DND-41 (cell line): ENCODE measurements at regions not wholly inside any gene's neighbourhood (a gene's known extent, or its start where the extent isn't known, plus 50 kb on each side); places are given as distances from the start of the nearest gene placed in this dataset.

Source experiments
- ATAC-seq: fragments of 200-7000 bp; cut with Tn5 transposase; 3 replicates; pipeline ENCODE4 v1.9.1; 2021; ENCODE audit warnings: low read depth; ENCODE audit not compliant: insufficient read depth
- DNase-seq: peaks from one replicate; pipeline ENCODE4 v3.0.0-alpha.2; 2020
- H2AFZ ChIP-seq: 2 replicates; pipeline ENCODE4 v1.6.0; 2012; ENCODE audit warnings: low read depth, low read length
- H3K27ac ChIP-seq: 2 replicates; pipeline ENCODE4 v1.5.1; 2012; ENCODE audit warnings: low read length, inconsistent platforms
- H3K27me3 ChIP-seq: fragments of 200-600 bp; sonication (generic); 2 replicates; pipeline ENCODE4 v1.6.0; 2012; ENCODE audit warnings: low read length, mild to moderate bottlenecking, inconsistent platforms; ENCODE audit not compliant: insufficient read depth, poor library complexity
- H3K36me3 ChIP-seq: 2 replicates; pipeline ENCODE4 v1.5.1; 2012; ENCODE audit warnings: low read length, inconsistent platforms; ENCODE audit not compliant: insufficient read depth
- H3K4me1 ChIP-seq: 2 replicates; pipeline ENCODE4 v1.5.1; 2012; ENCODE audit warnings: mild to moderate bottlenecking, low read length; ENCODE audit not compliant: insufficient read depth
- H3K4me2 ChIP-seq: 2 replicates; pipeline ENCODE4 v1.6.0; 2012; ENCODE audit warnings: mild to moderate bottlenecking, moderate library complexity, low read length, inconsistent platforms; ENCODE audit not compliant: insufficient read depth
- H3K4me3 ChIP-seq, 2 experiments: fragments of 200-600 bp in 1 of 2; shearing (Covaris generic) in 1 of 2; 2 replicates each; pipeline ENCODE4 v1.5.1; 2012 to 2016; ENCODE audit warnings: inconsistent platforms in 2 of 2, low read length in 2 of 2, mild to moderate bottlenecking in 2 of 2, low read depth in 1 of 2, moderate library complexity in 1 of 2
- H3K79me2 ChIP-seq: 2 replicates; pipeline ENCODE4 v1.6.0; 2012; ENCODE audit warnings: low read length, inconsistent platforms; ENCODE audit not compliant: insufficient read depth
- H3K9ac ChIP-seq: 2 replicates; pipeline ENCODE4 v1.6.0; 2012; ENCODE audit warnings: low read depth, mild to moderate bottlenecking, inconsistent platforms, low read length, moderate library complexity
- H3K9me3 ChIP-seq: 2 replicates; pipeline ENCODE4 v1.5.1; 2012; ENCODE audit warnings: low read length, moderate library complexity, mild to moderate bottlenecking, inconsistent platforms; ENCODE audit not compliant: insufficient read depth, severe bottlenecking
- H4K20me1 ChIP-seq: 2 replicates; pipeline ENCODE4 v1.6.0; 2012; ENCODE audit warnings: low read length; ENCODE audit not compliant: insufficient read depth
- CTCF ChIP-seq: IDR thresholded peaks from 2 replicates; pipeline ENCODE4 v1.5.1; 2012; ENCODE audit warnings: borderline replicate concordance, low read length, moderate library complexity, mild to moderate bottlenecking; ENCODE audit not compliant: poor library complexity, severe bottlenecking; ENCODE audit errors: extremely low read depth
- EZH2 ChIP-seq: IDR thresholded peaks from 3 replicates; pipeline ENCODE4 v1.6.1; 2012; ENCODE audit warnings: borderline replicate concordance, low read depth, mild to moderate bottlenecking, moderate library complexity, low read length, inconsistent platforms; ENCODE audit not compliant: severe bottlenecking

- H3K9ac ChIP-seq = no peak overlapping the region
- no peak overlapping the region for H3K4me3 ChIP-seq
- no peak for DNase-seq
- no peaks in the 10 kb centered on the region for H3K4me1 ChIP-seq
- H4K20me1 ChIP-seq = no peaks in the 10 kb centered on the region
- no peaks in the 10 kb centered on the region for H3K36me3 ChIP-seq
- no peaks in the 10 kb centered on the region for H3K9me3 ChIP-seq
- H3K27ac ChIP-seq = no peak overlapping the region
- no peak overlapping the region for H2AFZ ChIP-seq
- no peaks in the 10 kb centered on the region for H3K79me2 ChIP-seq
- no peak for TF ChIP-seq EZH2
- H3K27me3 ChIP-seq = peaks cover 17% of the 10 kb centered on the region
- H3K4me2 ChIP-seq = no peak overlapping the region
- no peak for ATAC-seq
These were observed 207.5 kb upstream of the PWP1 start for GRCh38 chr12:107477947-107478610.

GRCh38 chr12:107478881-107479280, 206.7 kb upstream of the PWP1 start:
- ATAC-seq (no peak), DNase-seq (no peak)
- no peak overlapping the region for H3K27ac ChIP-seq
- no peak overlapping the region for H3K9ac ChIP-seq
- no peaks in the 10 kb centered on the region for H3K4me1 ChIP-seq
- H3K9me3 ChIP-seq = no peaks in the 10 kb centered on the region
- no peak overlapping the region for H3K4me2 ChIP-seq
- H4K20me1 ChIP-seq = no peaks in the 10 kb centered on the region
- H2AFZ ChIP-seq = no peak overlapping the region
- H3K79me2 ChIP-seq = no peaks in the 10 kb centered on the region
- peaks cover 17% of the 10 kb centered on the region for H3K27me3 ChIP-seq
- no peak overlapping the region for H3K4me3 ChIP-seq
- TF ChIP-seq CTCF (no peak), EZH2 (no peak)
- no peaks in the 10 kb centered on the region for H3K36me3 ChIP-seq

GRCh38 chr12:107480836-107481608, 204.6 kb upstream of the PWP1 start:
- no peaks in the 10 kb centered on the region for H3K36me3 ChIP-seq
- ATAC-seq = no peak
- H3K9ac ChIP-seq = no peak overlapping the region
- no peaks in the 10 kb centered on the region for H3K9me3 ChIP-seq
- H2AFZ ChIP-seq = no peak overlapping the region
- H4K20me1 ChIP-seq = no peaks in the 10 kb centered on the region; the same call in 1 of the 2 replicates
- H3K27ac ChIP-seq = no peak overlapping the region
- no peak for TF ChIP-seq CTCF
- TF ChIP-seq EZH2 = no peak
- H3K4me2 ChIP-seq = no peak overlapping the region
- H3K4me1 ChIP-seq = no peaks in the 10 kb centered on the region
- DNase-seq = no peak
- H3K79me2 ChIP-seq = no peaks in the 10 kb centered on the region
- H3K4me3 ChIP-seq = no peak overlapping the region
- peaks cover 12% of the 10 kb centered on the region for H3K27me3 ChIP-seq

GRCh38 chr12:107484230-107484629, 201.4 kb upstream of the PWP1 start:
- no peak overlapping the region for H3K27ac ChIP-seq
- no peak overlapping the region for H3K4me2 ChIP-seq
- H3K36me3 ChIP-seq = no peaks in the 10 kb centered on the region
- no peaks in the 10 kb centered on the region for H3K27me3 ChIP-seq
- H3K79me2 ChIP-seq = no peaks in the 10 kb centered on the region
- DNase-seq (no peak), ATAC-seq (no peak)
- TF ChIP-seq CTCF (no peak), EZH2 (no peak)
- H3K9me3 ChIP-seq = no peaks in the 10 kb centered on the region
- H3K9ac ChIP-seq = no peak overlapping the region
- H4K20me1 ChIP-seq = no peaks in the 10 kb centered on the region; the same call in 1 of the 2 replicates
- H2AFZ ChIP-seq = no peak overlapping the region
- no peak overlapping the region for H3K4me3 ChIP-seq
- no peaks in the 10 kb centered on the region for H3K4me1 ChIP-seq
